Adrenal gland (tissue), 5 donors: ENCODE measurements at regions not wholly inside any gene's neighbourhood (a gene's known extent, or its start where the extent isn't known, plus 50 kb on each side); places are given as distances from the start of the nearest gene placed in this dataset.

Experiments used
- CTCF ChIP-seq, 6 experiments: fragments of 450-650 bp in 4 of 6; fragments of 200-600 bp in 2 of 6; sonication (generic) in 1 of 6; IDR thresholded peaks; 1 replicate in 5 of 6; 2 replicates in 1 of 6; pipeline versions ENCODE4 v1.5.1 to v1.8.0; 2016 to 2021; ENCODE audit warnings: antibody characterized with exemption in 6 of 6, mild to moderate bottlenecking in 2 of 6, moderate library complexity in 1 of 6
- POLR2A ChIP-seq, 2 donors: fragments of 450-650 bp; IDR thresholded peaks; one replicate each; pipeline ENCODE4 v1.6.1; 2017; ENCODE audit warnings: antibody characterized with exemption in 2 of 2, mild to moderate bottlenecking in 2 of 2, moderate library complexity in 1 of 2
- donor health status: DM: no; HTN: no; CAD: no.

- TF ChIP-seq CTCF (IDR thresholded peaks at IDR 0.05) (no peak), POLR2A (IDR thresholded peaks at IDR 0.05) (no peak)
These were observed 253.3 kb downstream of the FAM72C start for GRCh38 chr1:143718524-143718923.
